Mesendoderm (in vitro differentiated cells): ENCODE measurements at regions not wholly inside any gene's neighbourhood (a gene's known extent, or its start where the extent isn't known, plus 50 kb on each side); places are given as distances from the start of the nearest gene placed in this dataset.

Source experiments
- DNase-seq: peaks from one replicate; pipeline ENCODE4 v3.0.0; 2013
- H2AK5ac ChIP-seq: 2 replicates; pipeline ENCODE4 v1.6.1; 2013; ENCODE audit warnings: low read length, inconsistent platforms
- H2BK120ac ChIP-seq: 2 replicates; pipeline ENCODE4 v1.6.1; 2013; ENCODE audit warnings: low read depth, mild to moderate bottlenecking, low read length, moderate library complexity, mixed read lengths
- H2BK15ac ChIP-seq: replicated peaks from 2 replicates; pipeline ENCODE4 v1.6.1; 2013; ENCODE audit warnings: low read depth, mild to moderate bottlenecking, moderate library complexity
- H2BK5ac ChIP-seq: 2 replicates; pipeline ENCODE4 v1.6.1; 2013; ENCODE audit warnings: low read length, inconsistent platforms
- H3K18ac ChIP-seq: 2 replicates; pipeline ENCODE4 v1.6.1; 2013; ENCODE audit warnings: mild to moderate bottlenecking, low read length, mixed read lengths
- H3K23ac ChIP-seq: one replicate; pipeline ENCODE4 v1.6.1; 2013; ENCODE audit warnings: low read length
- H3K27ac ChIP-seq: 2 replicates; pipeline ENCODE4 v1.5.1; 2013; ENCODE audit warnings: low read depth, mild to moderate bottlenecking, inconsistent platforms, low read length, moderate library complexity
- H3K27me3 ChIP-seq: 2 replicates; pipeline ENCODE4 v1.6.1; 2013; ENCODE audit warnings: low read length, control low read depth, mild to moderate bottlenecking, inconsistent platforms; ENCODE audit not compliant: insufficient read depth, poor library complexity
- H3K36me3 ChIP-seq: 2 replicates; pipeline ENCODE4 v1.6.1; 2013; ENCODE audit warnings: low read length, inconsistent platforms; ENCODE audit not compliant: control insufficient read depth, insufficient read depth
- H3K4ac ChIP-seq: one replicate; pipeline ENCODE4 v1.6.1; 2013; ENCODE audit warnings: low read depth, mild to moderate bottlenecking, low read length, moderate library complexity
- H3K4me1 ChIP-seq: 2 replicates; pipeline ENCODE4 v1.6.1; 2013; ENCODE audit warnings: low read depth, low read length, inconsistent platforms; ENCODE audit not compliant: control insufficient read depth
- H3K4me2 ChIP-seq: 2 replicates; pipeline ENCODE4 v1.6.1; 2013; ENCODE audit warnings: low read length
- H3K4me3 ChIP-seq: 2 replicates; pipeline ENCODE4 v1.5.1; 2013; ENCODE audit warnings: mild to moderate bottlenecking, low read length
- H3K56ac ChIP-seq: one replicate; pipeline ENCODE4 v1.6.1; 2013; ENCODE audit warnings: low read length
- H3K79me1 ChIP-seq: 2 replicates; pipeline ENCODE4 v1.6.1; 2013; ENCODE audit warnings: low read length, inconsistent platforms
- H3K79me2 ChIP-seq: 2 replicates; pipeline ENCODE4 v1.6.1; 2013; ENCODE audit warnings: mild to moderate bottlenecking, low read length; ENCODE audit not compliant: control insufficient read depth, insufficient read depth
- H3K9ac ChIP-seq: 2 replicates; pipeline ENCODE4 v1.6.1; 2013; ENCODE audit warnings: low read length, inconsistent platforms
- H4K5ac ChIP-seq: one replicate; pipeline ENCODE4 v1.6.1; 2013; ENCODE audit warnings: low read length
- H4K8ac ChIP-seq: one replicate; pipeline ENCODE4 v1.6.1; 2013; ENCODE audit warnings: low read depth, mild to moderate bottlenecking, control low read depth, low read length, moderate library complexity
- WGBS: extraction: QIAGEN DNeasy Blood & Tissue Kit; methylation state at CpG from one replicate; pipeline ENCODE4 v1.1.7; 2013; ENCODE audit warnings: low lambda C conversion rate, missing lambda C conversion rate; ENCODE audit not compliant: insufficient coverage; ENCODE audit errors: extremely low coverage; 5-methylcytosine and 5-hydroxymethylcytosine counted together

GRCh38 chr10:3971713-3972112, 186.7 kb upstream of the KLF6 start:
- no peak overlapping the region for H3K27ac ChIP-seq
- H3K18ac ChIP-seq = no peak overlapping the region
- H3K23ac ChIP-seq = no peak overlapping the region
- no CpG with 5 or more reads among the region's 6 CpGs for WGBS
- H3K4me2 ChIP-seq = no peak overlapping the region
- H3K79me2 ChIP-seq = no peaks in the 10 kb centered on the region
- no peak overlapping the region for H3K9ac ChIP-seq
- no peak overlapping the region for H2AK5ac ChIP-seq
- no peak overlapping the region for H3K4ac ChIP-seq
- H2BK5ac ChIP-seq = no peak overlapping the region
- H3K4me1 ChIP-seq = no peaks in the 10 kb centered on the region
- no peak overlapping the region for H4K8ac ChIP-seq
- H3K36me3 ChIP-seq = no peaks in the 10 kb centered on the region
- DNase-seq = no peak
- no peaks in the 10 kb centered on the region for H3K27me3 ChIP-seq
- H3K56ac ChIP-seq = no peak overlapping the region
- no peak overlapping the region for H2BK15ac ChIP-seq
- no peak overlapping the region for H2BK120ac ChIP-seq
- no peaks in the 10 kb centered on the region for H3K79me1 ChIP-seq
- H3K4me3 ChIP-seq = no peak overlapping the region
- H4K5ac ChIP-seq = no peak overlapping the region

GRCh38 chr10:3969876-3970666, 185.1 kb upstream of the KLF6 start:
- no peak overlapping the region for H3K4me2 ChIP-seq
- DNase-seq = no peak
- H3K4me3 ChIP-seq = no peak overlapping the region
- H3K9ac ChIP-seq = no peak overlapping the region
- H2BK15ac ChIP-seq = no peak overlapping the region
- no peaks in the 10 kb centered on the region for H3K4me1 ChIP-seq
- no peak overlapping the region for H3K18ac ChIP-seq
- H3K36me3 ChIP-seq = no peaks in the 10 kb centered on the region
- WGBS = no CpG with 5 or more reads among the region's 8 CpGs
- H2BK120ac ChIP-seq = no peak overlapping the region
- H3K79me1 ChIP-seq = no peaks in the 10 kb centered on the region
- no peak overlapping the region for H4K5ac ChIP-seq
- no peaks in the 10 kb centered on the region for H3K79me2 ChIP-seq
- no peak overlapping the region for H3K27ac ChIP-seq
- no peak overlapping the region for H2BK5ac ChIP-seq
- no peak overlapping the region for H2AK5ac ChIP-seq
- no peak overlapping the region for H3K4ac ChIP-seq
- no peak overlapping the region for H4K8ac ChIP-seq
- H3K56ac ChIP-seq = no peak overlapping the region
- H3K23ac ChIP-seq = no peak overlapping the region
- no peaks in the 10 kb centered on the region for H3K27me3 ChIP-seq

- Histone ChIP-seq H3K23ac (no peak overlapping the region), H3K27me3 (no peaks in the 10 kb centered on the region), H3K4me3 (no peak overlapping the region), H3K27ac (no peak overlapping the region), H3K9ac (no peak overlapping the region), H4K5ac (no peak overlapping the region), H3K79me2 (no peaks in the 10 kb centered on the region), H3K56ac (no peak overlapping the region), H2AK5ac (no peak overlapping the region), H2BK5ac (no peak overlapping the region), H3K18ac (no peak overlapping the region), H4K8ac (no peak overlapping the region), H3K79me1 (no peaks in the 10 kb centered on the region), H3K4me2 (no peak overlapping the region), H3K36me3 (no peaks in the 10 kb centered on the region), H2BK120ac (no peak overlapping the region), H3K4me1 (no peaks in the 10 kb centered on the region), H3K4ac (no peak overlapping the region), H2BK15ac (no peak overlapping the region)
- WGBS = no CpG with 5 or more reads among the region's 6 CpGs
- no peak for DNase-seq
Measured at GRCh38 chr10:3968727-3969126, 183.7 kb upstream of the KLF6 start.

- peaks cover 3% of the 10 kb centered on the region for H3K4me1 ChIP-seq
- H3K79me1 ChIP-seq = no peaks in the 10 kb centered on the region
- H2BK120ac ChIP-seq = no peak overlapping the region
- H2AK5ac ChIP-seq = no peak overlapping the region
- H3K9ac ChIP-seq = no peak overlapping the region
- H2BK5ac ChIP-seq = no peak overlapping the region
- no peak overlapping the region for H4K5ac ChIP-seq
- no peak overlapping the region for H3K4ac ChIP-seq
- H3K36me3 ChIP-seq = no peaks in the 10 kb centered on the region
- DNase-seq = no peak
- no peak overlapping the region for H2BK15ac ChIP-seq
- no peak overlapping the region for H3K23ac ChIP-seq
- no peaks in the 10 kb centered on the region for H3K79me2 ChIP-seq
- H3K56ac ChIP-seq = no peak overlapping the region
- no peak overlapping the region for H3K27ac ChIP-seq
- H3K4me2 ChIP-seq = no peak overlapping the region
- no peaks in the 10 kb centered on the region for H3K27me3 ChIP-seq
- no peak overlapping the region for H3K4me3 ChIP-seq
- WGBS = no CpG with 5 or more reads among the region's 3 CpGs
- H3K18ac ChIP-seq = no peak overlapping the region
- no peak overlapping the region for H4K8ac ChIP-seq
Measured at GRCh38 chr10:3964516-3964915, 179.5 kb upstream of the KLF6 start.

GRCh38 chr10:3963191-3963673, 178.2 kb upstream of the KLF6 start:
- Histone ChIP-seq H3K4me3 (no peak overlapping the region), H3K27ac (no peak overlapping the region), H3K27me3 (no peaks in the 10 kb centered on the region), H3K9ac (no peak overlapping the region), H2AK5ac (no peak overlapping the region), H3K18ac (no peak overlapping the region), H3K4me2 (no peak overlapping the region), H3K56ac (no peak overlapping the region), H4K8ac (no peak overlapping the region), H3K36me3 (no peaks in the 10 kb centered on the region), H2BK15ac (no peak overlapping the region), H2BK5ac (no peak overlapping the region), H4K5ac (no peak overlapping the region), H3K4me1 (peaks cover 3% of the 10 kb centered on the region), H3K79me2 (no peaks in the 10 kb centered on the region), H3K4ac (no peak overlapping the region), H3K23ac (no peak overlapping the region), H2BK120ac (no peak overlapping the region), H3K79me1 (no peaks in the 10 kb centered on the region)
- no CpG with 5 or more reads among the region's 4 CpGs for WGBS
- no peak for DNase-seq

GRCh38 chr10:3961082-3961481, 176.1 kb upstream of the KLF6 start:
- Histone ChIP-seq H3K27me3 (no peaks in the 10 kb centered on the region), H2BK15ac (no peak overlapping the region), H2BK5ac (no peak overlapping the region), H3K9ac (no peak overlapping the region), H3K4ac (no peak overlapping the region), H3K79me2 (no peaks in the 10 kb centered on the region), H3K36me3 (no peaks in the 10 kb centered on the region), H4K5ac (no peak overlapping the region), H3K18ac (no peak overlapping the region), H3K4me1 (peaks cover 3% of the 10 kb centered on the region), H3K4me3 (no peak overlapping the region), H3K23ac (no peak overlapping the region), H3K4me2 (no peak overlapping the region), H2AK5ac (no peak overlapping the region), H3K56ac (no peak overlapping the region), H4K8ac (no peak overlapping the region), H2BK120ac (no peak overlapping the region), H3K27ac (no peak overlapping the region), H3K79me1 (no peaks in the 10 kb centered on the region)
- DNase-seq = peak; percentile 32
- WGBS = no CpG with 5 or more reads among the region's 4 CpGs
